ENCODE measurements at regions not wholly inside any gene's neighbourhood (a gene's known extent, or its start where the extent isn't known, plus 50 kb on each side); places are given as distances from the start of the nearest gene placed in this dataset.

DNA sequence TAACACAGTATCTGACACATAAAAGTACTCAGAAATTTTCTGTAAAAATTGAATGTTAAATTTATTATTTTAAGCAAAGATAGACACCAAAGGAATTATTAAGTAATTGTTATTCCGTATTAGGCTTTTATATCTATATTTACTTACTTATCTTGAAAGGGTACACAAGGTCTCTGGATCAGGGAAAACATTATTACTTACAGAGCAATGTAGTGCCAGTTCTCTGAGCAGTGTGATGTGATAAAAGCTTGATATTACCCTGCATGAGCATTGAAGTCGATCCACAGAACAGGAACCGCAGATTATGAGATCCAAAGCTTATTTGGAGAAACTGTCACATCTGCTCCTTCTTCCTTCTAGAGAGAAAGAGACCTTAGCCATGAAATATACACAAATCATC, 637.9 kb upstream of the RGS18 start:
- TF ChIP-seq, protein P1, sequence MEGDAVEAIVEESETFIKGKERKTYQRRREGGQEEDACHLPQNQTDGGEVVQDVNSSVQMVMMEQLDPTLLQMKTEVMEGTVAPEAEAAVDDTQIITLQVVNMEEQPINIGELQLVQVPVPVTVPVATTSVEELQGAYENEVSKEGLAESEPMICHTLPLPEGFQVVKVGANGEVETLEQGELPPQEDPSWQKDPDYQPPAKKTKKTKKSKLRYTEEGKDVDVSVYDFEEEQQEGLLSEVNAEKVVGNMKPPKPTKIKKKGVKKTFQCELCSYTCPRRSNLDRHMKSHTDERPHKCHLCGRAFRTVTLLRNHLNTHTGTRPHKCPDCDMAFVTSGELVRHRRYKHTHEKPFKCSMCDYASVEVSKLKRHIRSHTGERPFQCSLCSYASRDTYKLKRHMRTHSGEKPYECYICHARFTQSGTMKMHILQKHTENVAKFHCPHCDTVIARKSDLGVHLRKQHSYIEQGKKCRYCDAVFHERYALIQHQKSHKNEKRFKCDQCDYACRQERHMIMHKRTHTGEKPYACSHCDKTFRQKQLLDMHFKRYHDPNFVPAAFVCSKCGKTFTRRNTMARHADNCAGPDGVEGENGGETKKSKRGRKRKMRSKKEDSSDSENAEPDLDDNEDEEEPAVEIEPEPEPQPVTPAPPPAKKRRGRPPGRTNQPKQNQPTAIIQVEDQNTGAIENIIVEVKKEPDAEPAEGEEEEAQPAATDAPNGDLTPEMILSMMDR (IDR thresholded peaks at IDR 0.05; ENCODE audit: low read depth, low read length, poor library complexity, severe bottlenecking), result no peak
- TF ChIP-seq EZH2phosphoT487 (IDR thresholded peaks at IDR 0.05; ENCODE audit: borderline replicate concordance, low read length), result no peak
